ENCODE measurements at regions not wholly inside any gene's neighbourhood (a gene's known extent, or its start where the extent isn't known, plus 50 kb on each side); places are given as distances from the start of the nearest gene placed in this dataset.

- TF ChIP-seq CTCF (IDR thresholded peaks at IDR 0.05) (no peak), POLR2AphosphoS5 (IDR thresholded peaks at IDR 0.05) (no peak), EP300 (IDR thresholded peaks at IDR 0.05; ENCODE audit: low read depth) (no peak), POLR2A (IDR thresholded peaks at IDR 0.05) (no peak)
These were observed 91.8 kb upstream of the PRSS3 start for GRCh38 chr9:33703430-33704102.

All from transverse colon (tissue), 4 donors.